Caki2 (cell line): ENCODE measurements at regions not wholly inside any gene's neighbourhood (a gene's known extent, or its start where the extent isn't known, plus 50 kb on each side); places are given as distances from the start of the nearest gene placed in this dataset.
"Not testable (repeated sequence)": the region's sequence is repeated elsewhere in the genome, so short reads cannot be mapped to it uniquely, and the experiment has no call there.

ENCODE experiments used
- DNase-seq: peaks from one replicate; pipeline ENCODE4 v3.0.0-alpha.2; 2015; ENCODE audit warnings: low read depth
- in situ Hi-C: cut with HindIII; loops from 2 replicates; pipeline ENCODE4 v1.10.0; 2016; ENCODE audit warnings: low sequenced_read_pairs, low pct_unique_long_range_greater_than_20kb, mixed read lengths

DNA sequence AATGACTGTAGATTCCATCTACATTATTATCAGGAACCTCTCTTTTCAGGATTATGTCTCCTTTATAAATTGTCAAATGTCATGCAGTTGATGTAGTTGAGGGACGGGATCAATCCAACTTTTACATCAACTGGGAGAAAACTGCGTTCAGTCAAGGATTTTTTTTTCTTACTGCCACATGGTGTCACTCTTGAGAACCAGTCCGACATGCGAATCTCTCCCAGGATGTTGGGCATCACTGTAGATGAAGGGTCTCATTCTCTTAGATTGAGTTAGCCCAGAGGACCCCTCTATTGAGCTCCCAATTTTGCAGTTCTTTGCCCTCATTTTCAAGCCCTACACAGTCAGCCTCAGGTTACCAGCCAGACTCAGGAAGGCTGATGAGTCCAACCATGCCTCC lies 120.3 kb upstream of the PTPRZ1 start:
- in situ Hi-C loops: no loop called here
- DNase-seq: no peak

DNA sequence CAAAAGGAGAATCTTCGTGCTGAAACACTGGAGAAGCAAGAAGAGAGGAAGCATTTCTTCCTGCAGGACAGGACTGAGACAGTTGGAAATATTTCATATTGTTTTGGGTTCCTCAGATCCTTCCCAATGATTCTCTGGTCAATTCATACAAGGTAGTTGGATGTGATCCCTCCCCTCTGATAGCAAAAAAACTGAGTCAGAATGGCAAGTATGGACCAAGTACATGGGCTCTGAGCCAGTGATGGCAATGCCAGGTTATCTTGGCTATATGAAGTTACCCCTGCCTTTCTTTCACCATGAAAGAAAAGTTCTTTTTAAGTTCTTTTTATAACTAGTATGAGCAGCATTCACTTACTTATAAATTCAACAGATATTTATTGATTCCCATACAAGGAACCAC lies 124.4 kb upstream of the PTPRZ1 start:
- in situ Hi-C loops: no loop called here

DNA sequence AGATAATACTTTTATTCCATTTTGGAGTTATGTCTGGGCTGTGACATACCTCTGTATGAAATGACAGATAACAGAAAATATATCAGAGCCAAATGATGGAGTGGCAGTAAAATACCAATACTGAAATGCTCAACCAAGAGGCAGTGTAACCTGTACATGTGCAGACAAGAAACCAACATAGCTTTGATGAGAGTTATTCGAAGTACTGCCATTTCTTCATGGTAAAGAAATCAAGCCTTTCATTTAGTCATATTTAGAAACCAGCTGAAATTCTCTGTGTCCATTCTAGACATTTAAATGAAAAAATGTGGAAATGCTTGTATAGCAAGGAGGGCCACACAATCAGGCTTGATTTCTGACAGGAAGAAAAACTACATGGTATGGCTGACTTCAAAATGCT lies 127.1 kb upstream of the PTPRZ1 start:
- no peak for DNase-seq
- in situ Hi-C loops: no loop called here

More for the DNA sequence above, 124.4 kb upstream of the PTPRZ1 start:
- DNase-seq: no peak

DNA sequence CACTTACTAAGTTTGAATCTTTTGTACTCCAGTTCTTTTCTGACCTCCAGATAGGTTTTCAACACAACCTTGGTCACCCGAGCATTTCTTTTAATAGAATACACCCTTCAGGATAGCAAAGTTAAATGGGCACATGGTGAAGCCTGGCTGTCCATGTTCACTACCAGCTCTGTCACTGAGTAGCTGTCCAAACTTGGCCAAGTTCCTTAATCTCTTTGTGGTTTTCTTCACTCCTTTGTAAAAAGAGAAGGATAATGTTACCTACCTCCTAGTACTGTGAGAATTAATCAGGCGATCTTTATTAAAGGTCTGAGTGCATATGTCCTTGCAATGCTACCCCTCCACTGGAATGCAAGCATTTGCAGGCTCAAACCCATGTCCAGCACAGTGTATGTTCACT lies 128.1 kb upstream of the PTPRZ1 start:
- DNase-seq: no peak
- in situ Hi-C loops: no loop called here

DNA sequence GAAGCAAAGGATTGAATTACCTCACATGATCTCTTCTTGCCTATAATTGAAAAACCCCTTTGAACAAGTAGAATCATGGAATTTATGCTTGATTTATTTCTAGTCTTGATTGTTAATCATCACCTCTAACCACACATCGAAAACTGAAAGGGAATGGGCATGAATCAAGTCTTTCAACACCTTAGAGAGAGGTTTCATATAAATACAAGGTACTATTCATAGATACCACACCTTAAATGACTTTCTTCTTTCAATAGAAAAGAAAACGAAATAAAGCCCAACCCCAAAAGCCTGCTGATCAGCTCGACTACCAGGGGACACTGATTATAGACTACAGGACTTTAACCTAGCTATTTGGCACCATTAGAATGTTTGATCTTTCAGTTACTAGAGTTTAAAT lies 128.6 kb upstream of the PTPRZ1 start:
- in situ Hi-C loops: no loop called here
- no peak for DNase-seq

DNA sequence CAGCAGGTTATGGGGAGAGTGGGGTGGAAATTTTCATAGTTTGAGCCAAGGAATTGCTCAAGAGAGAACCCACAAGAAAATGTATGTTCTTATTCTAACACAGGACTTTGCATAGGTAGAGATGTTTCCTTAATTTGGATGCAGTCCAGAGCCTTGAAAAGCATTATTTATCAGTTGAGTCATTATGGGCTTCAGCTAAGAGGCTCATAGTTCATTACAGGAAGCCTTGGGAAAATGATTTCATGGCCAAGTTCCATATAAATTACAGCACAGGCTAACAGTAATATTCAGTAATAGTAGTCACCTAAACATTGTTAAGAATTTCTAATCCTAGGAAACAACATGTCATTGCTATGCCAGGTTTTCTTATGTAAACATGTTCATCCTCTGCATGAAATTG lies 131.1 kb upstream of the PTPRZ1 start:
- no peak for DNase-seq
- in situ Hi-C loops: no loop called here

DNA sequence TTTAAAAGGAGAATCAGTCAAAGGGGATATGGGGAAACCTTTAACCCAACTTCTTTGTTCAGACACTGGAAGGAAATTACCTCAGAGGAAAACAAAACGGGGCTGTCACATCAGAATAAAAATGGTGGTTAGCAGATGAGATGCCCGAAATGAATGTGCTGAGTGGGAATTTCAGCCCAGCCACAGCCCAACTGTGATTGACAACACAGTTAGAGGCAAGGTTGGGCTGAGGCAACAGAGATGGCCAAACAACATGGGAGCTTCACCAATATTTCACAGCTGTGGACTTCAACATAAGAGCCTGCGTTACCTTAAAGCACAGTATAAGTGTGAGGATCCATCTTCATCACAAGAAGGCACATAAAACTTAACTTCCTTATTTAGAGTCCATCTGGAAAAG lies 133.5 kb upstream of the PTPRZ1 start:
- in situ Hi-C loops: no loop called here

DNA sequence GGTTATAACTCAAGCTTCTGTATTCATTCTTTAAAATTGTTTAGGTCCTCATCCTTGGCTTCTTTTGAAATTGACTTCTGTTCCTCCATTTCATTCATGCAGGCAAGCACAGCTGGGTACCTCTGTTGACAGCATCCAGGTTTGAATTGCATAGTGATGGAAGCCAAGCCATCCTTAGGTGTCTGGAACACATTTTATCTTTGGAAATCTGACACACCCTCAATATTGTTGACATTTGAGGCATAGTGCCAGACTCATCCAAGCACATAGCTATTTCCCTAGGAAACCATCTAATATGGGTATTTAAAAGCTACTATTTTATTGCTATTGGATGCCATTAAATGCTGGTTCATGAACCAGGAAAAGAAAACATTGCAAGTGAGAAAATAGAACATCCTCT lies 142.1 kb upstream of the PTPRZ1 start:
- in situ Hi-C loops: no loop called here
- DNase-seq: no peak

More for the DNA sequence above, 133.5 kb upstream of the PTPRZ1 start:
- no peak for DNase-seq

DNA sequence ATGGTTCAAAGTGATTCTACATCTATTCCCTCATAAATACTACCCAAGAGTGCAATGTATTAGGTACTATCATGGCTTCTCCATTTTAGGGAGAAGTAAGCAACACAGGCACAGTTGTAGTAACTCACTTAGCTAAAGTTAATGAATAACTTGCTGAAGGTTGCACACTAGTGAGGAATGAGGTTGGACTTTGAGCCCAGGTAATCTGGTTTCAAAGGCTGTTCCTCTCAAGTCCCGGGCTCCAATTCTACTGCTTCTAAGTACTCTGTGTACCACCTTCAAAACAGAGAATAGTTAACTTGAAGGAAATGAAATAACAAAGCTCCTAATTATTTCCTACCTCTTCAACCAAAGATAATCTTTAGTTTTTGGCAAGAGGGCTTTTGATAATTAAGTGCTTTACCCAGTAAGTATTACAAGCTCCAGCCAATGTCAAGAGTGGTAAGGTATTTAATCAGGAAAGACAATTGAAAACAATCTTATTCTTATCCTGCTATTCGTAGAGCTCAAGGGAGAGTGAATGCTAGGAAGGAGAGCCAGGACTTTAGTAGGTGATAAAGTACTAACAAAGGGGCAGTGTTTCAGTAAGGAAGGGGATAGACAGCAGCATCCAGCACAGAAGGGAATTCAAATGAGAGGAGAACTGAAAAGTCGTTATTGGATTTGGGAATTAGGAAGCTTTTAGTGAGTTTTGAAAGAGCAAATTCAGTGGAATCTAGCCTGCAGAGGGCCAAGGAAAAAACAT lies 158.2 kb upstream of the PTPRZ1 start:
- no peak for DNase-seq

DNA sequence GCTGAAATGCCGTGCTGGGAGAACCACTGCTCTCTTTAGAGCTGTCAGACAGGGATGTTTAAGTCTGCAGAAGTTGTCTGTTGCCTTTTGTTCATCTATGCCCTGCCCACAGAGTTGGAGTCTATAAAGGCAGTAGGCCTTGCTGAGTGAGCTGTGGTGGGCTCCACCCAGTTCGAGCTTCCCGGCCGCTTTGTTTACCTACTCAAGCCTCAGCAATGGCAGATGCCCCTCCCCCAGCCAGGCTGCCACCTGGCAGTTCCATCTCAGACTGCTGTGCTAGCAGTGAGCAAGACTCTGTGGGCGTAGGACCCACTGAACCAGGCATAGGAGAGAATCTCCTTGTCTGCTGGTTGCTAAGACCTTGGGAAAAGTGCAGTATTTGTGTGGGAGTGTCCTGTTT lies 160.0 kb upstream of the PTPRZ1 start:
- in situ Hi-C loops, DNase-seq: not testable (repeated sequence)

More for the DNA sequence above, 158.2 kb upstream of the PTPRZ1 start:
- in situ Hi-C loops: no loop called here

DNA sequence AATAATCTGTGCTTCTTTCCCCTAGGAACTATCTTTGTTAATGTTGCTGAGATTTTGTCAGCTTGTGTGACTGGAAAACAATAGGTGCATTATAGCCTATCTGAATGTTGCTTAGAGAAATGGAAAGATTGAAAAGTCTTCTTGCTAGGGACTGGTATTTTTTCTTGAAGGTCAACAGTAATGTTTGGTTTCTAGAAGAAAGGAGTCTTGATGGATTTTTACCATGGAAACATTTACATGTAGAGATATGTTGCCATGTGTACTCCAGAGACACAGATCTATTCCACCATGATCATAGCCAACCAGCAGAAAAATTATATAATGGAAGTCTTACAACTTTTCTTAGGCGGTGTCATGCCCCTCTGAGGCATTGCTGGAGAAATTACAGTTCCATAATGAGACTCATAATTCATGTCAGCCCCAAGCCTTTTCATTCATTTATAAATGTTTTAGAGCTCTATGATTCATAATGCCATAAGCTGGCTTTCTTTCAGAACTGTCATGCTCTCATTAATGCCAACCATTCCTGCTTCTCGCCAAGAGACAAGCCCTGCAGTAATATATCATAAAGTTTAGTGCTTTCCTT lies 175.1 kb upstream of the PTPRZ1 start:
- no peak for DNase-seq
- in situ Hi-C loops: no loop called here

DNA sequence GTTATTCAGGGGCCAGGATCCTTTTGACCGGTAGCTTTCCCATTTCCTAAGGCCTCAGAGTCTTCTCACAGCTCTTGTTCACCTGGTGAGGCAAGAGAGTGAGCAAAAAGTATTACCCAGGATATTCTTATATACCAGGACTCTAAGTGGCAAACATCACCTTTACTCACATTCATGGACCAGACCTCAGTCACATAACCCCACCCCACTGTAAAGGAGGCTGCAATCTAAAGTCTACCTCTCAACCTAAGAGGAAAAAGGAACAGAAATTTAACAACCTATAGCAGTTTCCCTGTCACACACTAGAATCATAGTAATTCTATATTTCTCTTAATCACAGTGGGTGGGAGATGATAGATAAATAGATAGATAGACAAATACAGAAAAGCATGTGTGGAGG lies 176.0 kb upstream of the PTPRZ1 start:
- in situ Hi-C loops: no loop called here

DNA sequence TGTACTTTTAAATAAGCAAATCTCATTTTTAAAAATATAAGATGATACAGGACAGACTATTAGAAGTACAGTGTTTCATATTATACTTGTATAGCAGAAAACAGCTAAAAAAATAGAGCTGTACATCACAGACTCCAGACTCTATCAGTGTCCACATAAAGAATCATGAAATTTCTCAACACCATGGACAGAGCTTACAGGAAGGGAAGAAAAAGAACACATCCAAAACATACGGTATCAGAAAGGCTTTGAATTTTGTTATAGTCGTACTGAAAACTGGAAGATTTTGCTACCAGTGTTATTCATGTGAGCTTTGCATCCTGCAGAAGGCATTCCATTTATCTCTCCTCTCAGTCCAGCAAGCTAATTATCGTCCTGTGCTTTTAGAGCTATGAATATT lies 183.2 kb upstream of the PTPRZ1 start:
- no peak for DNase-seq
- in situ Hi-C loops: no loop called here

More for the DNA sequence above, 176.0 kb upstream of the PTPRZ1 start:
- DNase-seq: no peak

DNA sequence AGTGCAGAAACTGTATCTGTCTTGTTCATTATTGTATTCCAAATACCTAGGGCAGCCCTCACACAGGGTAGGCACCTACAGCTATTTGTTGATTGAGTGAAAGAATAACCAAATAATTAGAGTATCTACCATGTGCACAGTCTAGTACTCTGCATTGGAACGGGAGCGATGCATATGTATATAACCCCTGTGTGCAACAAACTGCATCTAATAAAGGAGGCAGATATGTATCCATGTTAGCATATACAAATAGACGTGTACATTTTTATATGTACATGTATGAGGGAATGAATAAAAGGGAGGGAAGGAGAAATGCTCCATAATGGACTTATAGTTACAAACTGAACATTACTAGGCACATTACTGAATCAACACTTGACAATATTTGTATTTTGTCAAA lies 191.3 kb upstream of the PTPRZ1 start:
- in situ Hi-C loops: no loop called here
- no peak for DNase-seq

DNA sequence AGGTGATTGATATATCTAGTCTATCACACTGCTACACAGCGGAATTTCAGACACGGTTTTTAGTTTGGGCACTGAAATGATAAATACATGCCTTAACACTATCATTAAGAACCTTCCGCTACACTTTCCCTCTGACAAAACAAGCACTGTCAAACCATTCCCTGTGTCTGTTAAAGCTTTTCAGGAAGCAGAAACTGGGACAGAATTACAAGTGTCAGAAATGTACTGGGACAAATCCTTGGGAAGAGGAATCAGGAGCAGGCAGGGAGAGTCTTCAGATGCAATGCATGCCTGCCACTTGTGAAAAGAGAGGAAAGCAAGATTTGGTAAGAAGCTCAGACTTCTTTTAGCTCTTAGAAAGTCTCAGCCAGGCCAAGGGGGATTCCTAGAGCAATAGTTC lies 196.8 kb upstream of the PTPRZ1 start:
- DNase-seq: no peak
- in situ Hi-C loops: no loop called here

DNA sequence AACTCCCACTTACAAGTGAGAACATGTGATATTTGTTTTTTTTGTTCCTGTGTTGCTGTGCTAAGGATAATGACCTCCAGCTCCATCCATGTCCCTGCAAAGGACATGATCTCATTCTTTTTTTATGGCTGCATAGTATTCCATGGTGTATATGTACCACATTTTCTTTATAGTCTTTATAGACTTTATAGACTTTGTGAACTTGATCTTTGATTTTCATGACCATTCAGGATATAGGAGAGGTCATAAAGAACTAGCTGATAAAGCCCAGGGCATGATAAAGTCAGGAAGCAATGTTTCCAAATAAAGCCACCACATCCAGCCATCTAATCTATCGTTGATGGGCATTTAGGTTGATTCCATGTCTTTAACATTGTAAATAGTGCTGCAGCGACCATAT lies 198.5 kb upstream of the PTPRZ1 start:
- DNase-seq, in situ Hi-C loops: not testable (repeated sequence)

DNA sequence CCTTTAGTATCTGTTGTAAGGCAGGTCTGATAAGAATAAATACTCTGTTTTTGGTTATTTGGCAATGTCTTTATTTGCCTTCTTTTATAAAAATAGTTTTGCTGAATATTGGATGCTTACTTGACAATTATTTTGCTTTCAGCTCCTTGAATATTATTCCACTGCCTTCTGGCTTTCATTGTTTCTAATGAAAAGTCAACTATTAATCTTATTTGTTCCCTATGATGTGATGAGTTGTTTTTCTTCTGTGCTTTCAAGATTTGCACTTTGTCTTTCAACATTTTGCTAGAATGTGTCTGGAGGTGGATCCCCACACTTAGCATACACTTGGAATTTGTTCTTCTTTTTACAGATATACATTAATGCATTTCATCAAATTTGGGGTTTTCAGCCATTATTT lies 203.8 kb upstream of the PTPRZ1 start:
- no peak for DNase-seq
- in situ Hi-C loops: no loop called here

DNA sequence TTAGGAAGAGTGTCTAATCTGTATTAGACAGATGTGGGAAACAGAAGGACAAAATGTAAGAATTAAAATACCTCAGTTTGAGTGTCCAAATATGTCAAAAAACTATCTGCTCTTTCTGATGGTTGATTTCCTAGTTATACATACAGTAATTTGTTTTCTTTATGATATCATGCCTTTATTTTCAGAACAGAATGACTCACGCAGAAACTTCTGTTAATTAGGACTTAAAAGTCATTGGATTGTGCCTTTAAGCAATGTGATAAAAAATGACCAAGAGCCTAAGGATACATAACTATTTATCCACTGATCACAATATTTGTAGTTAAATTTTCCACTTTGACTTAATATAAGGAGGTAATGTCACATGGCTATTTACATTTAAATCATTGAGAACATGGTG lies 206.7 kb upstream of the PTPRZ1 start:
- no peak for DNase-seq
- in situ Hi-C loops: no loop called here

DNA sequence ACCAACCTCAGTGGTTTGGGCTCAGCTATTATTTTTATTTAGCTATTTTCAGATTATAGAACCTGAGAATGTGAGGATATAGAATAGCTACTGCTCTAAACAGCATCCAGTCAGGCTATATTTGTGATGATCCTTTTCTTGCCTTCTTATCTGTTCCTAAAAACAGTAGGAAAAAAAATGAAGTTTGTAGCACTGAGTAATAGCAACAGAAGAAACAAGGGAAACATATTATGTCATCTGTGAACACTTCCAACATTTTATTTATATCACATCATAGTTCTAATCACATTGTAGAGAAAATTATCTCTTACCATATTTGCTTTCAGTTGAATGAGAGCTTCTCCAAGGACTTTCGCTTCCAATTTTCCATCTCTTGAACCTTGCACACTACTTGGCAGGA lies 229.6 kb upstream of the PTPRZ1 start:
- in situ Hi-C loops: no loop called here
- no peak for DNase-seq

DNA sequence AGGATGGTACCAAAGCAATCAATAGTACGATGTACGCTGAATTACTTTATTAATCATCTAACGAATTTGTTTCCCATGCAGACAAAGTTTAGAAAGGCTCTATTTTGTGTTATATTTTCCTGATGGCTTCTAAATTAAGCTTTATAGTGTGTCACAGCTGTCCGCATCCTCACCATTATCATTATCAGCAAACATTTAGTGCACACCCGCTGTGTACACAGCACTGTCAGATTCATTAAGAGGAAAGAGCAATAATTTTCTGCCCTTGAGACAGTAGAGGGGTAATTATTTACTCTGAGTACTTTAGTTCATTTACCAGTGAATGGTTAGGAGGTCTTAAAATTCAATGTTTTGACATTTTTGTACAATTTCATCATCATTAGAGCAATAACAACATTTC lies 233.3 kb upstream of the PTPRZ1 start:
- no peak for DNase-seq
- in situ Hi-C loops: no loop called here
